Ovary (tissue), 3 donors: ENCODE measurements at regions not wholly inside any gene's neighbourhood (a gene's known extent, or its start where the extent isn't known, plus 50 kb on each side); places are given as distances from the start of the nearest gene placed in this dataset.

Source experiments
- CTCF ChIP-seq, 3 donors: fragments of 450-650 bp in 2 of 3; fragments of 200-600 bp in 1 of 3; IDR thresholded peaks; one replicate each; pipeline versions ENCODE4 v1.5.1 to v1.8.0; 2016 to 2022; ENCODE audit warnings: antibody characterized with exemption in 3 of 3, mild to moderate bottlenecking in 1 of 3
- EP300 ChIP-seq: sonication (generic); formaldehyde crosslinking; IDR thresholded peaks from one replicate; pipeline ENCODE4 v1.6.1; 2017; ENCODE audit warnings: antibody characterized with exemption
- POLR2A ChIP-seq: fragments of 450-650 bp; IDR thresholded peaks from one replicate; pipeline ENCODE4 v1.6.1; 2017; ENCODE audit warnings: antibody characterized with exemption, mild to moderate bottlenecking, moderate library complexity
- donor health status: DM: no; HTN: no; CAD: no.

DNA sequence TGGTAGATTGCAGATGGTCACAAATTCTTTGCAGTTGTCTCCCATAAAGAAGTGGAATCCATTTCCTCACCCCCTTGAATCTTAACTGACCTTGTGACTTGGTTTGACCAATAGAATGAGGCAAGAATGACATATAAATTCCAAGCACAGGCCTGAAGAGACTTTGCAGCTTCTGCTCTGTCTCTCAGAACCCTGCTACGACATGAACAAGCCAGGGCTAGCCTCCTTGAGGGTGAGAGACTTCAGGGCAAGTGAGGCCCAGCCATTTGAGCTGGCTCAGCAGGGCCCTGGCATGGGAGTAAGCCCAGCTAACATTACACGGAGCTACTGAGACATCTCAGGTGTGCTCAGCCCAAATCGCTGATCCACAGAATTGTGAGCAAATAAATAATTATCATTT is 216.3 kb upstream of the MAN1A1 start:
- TF ChIP-seq CTCF (IDR thresholded peaks at IDR 0.05) (no peak), POLR2A (no peak), EP300 (no peak)
